ENCODE measurements at regions not wholly inside any gene's neighbourhood (a gene's known extent, or its start where the extent isn't known, plus 50 kb on each side); places are given as distances from the start of the nearest gene placed in this dataset.

DNA sequence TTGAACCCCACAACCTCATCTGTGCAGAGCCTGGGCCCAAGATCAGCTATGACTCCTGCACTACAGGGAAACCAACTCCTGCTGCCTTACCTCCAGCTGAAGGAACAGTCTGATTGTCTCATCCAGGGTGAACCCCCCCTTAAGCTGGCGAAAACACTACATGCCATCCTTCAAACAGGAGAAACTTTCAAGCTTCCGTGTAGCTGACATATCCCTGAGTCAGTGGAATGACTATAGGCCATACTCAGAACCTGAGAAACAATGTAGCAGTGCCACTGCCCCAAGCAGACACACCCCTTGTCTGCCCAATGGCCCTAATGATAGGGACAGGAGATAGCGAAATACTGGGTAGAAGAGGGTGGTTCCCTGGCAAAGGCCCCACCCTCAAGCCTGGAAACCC lies 213.6 kb upstream of the PGRMC2 start:
- H3K9me2 ChIP-seq (ENCODE audit: low read depth, low read length), result no peaks in the 10 kb centered on the region
- 0 out of 2 replicates have a peak, but pooled peaks cover 4% of the 10 kb centered on the region for H3K9me3 ChIP-seq (ENCODE audit: low read length)
- no peaks in the 10 kb centered on the region for H4K20me1 ChIP-seq (ENCODE audit: insufficient read depth, low read length)
- H3K4me2 ChIP-seq (ENCODE audit: low read length), result no peak overlapping the region
- H3F3A ChIP-seq (ENCODE audit: insufficient read depth, low read length), result no peaks in the 10 kb centered on the region
- H3K79me2 ChIP-seq (ENCODE audit: insufficient read depth, low read length), result no peaks in the 10 kb centered on the region
- no peak overlapping the region for H2AFZ ChIP-seq (ENCODE audit: low read length)
- H3K27ac ChIP-seq (ENCODE audit: low read depth, low read length, poor library complexity, severe bottlenecking), result no peak overlapping the region
- no peaks in the 10 kb centered on the region for H3K36me3 ChIP-seq (ENCODE audit: insufficient read depth, low read length)
- no peak overlapping the region for H3K9ac ChIP-seq (ENCODE audit: low read length)
- H3K4me3 ChIP-seq (ENCODE audit: low read depth, low read length, poor library complexity, severe bottlenecking), result no peak overlapping the region
- H3K27me3 ChIP-seq (ENCODE audit: insufficient read depth, low read length), result no peaks in the 10 kb centered on the region
- TF ChIP-seq EZH2 (IDR thresholded peaks at IDR 0.05; ENCODE audit: borderline replicate concordance, low read length), result no peak
- TF ChIP-seq, protein P1, sequence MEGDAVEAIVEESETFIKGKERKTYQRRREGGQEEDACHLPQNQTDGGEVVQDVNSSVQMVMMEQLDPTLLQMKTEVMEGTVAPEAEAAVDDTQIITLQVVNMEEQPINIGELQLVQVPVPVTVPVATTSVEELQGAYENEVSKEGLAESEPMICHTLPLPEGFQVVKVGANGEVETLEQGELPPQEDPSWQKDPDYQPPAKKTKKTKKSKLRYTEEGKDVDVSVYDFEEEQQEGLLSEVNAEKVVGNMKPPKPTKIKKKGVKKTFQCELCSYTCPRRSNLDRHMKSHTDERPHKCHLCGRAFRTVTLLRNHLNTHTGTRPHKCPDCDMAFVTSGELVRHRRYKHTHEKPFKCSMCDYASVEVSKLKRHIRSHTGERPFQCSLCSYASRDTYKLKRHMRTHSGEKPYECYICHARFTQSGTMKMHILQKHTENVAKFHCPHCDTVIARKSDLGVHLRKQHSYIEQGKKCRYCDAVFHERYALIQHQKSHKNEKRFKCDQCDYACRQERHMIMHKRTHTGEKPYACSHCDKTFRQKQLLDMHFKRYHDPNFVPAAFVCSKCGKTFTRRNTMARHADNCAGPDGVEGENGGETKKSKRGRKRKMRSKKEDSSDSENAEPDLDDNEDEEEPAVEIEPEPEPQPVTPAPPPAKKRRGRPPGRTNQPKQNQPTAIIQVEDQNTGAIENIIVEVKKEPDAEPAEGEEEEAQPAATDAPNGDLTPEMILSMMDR (IDR thresholded peaks at IDR 0.05; ENCODE audit: low read length), result no peak
- no peaks in the 10 kb centered on the region for H3K4me1 ChIP-seq (ENCODE audit: insufficient read depth, low read length, severe bottlenecking)

DNA sequence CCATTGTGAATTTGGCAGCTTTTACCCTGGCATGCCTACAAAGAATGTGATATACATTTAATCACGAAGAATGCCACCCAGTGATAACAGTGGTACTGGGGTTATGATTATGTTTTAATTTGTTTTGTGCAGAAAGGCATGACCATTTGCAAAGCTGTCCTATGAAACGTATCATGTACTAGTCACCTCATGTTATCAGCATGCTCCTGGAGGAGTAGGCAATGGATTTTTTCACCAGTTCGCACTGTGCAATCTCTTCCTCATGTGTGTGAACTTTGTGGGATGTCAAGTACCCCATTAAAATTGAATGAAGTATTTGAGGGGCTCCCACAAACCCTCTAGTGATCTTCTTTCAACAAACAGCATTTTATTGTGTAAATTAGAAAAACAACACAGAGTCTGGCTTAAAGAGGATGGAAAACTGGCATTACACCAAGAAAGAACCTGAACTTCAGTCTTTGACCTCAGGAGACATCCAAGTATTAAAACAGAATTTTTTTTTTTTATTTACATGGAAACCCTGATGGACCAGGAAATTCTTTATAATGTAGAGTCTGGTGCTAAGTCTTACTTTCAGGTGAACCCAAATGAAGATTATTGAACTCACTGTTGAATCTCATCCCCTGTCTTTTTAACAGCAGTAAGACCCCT lies 200.6 kb upstream of the PGRMC2 start:
- Histone ChIP-seq H3K36me3 (ENCODE audit: insufficient read depth, low read length) (no peaks in the 10 kb centered on the region), H3F3A (ENCODE audit: insufficient read depth, low read length) (no peaks in the 10 kb centered on the region), H3K9ac (ENCODE audit: low read length) (no peak overlapping the region), H3K27ac (ENCODE audit: low read depth, low read length, poor library complexity, severe bottlenecking) (no peak overlapping the region), H3K9me2 (ENCODE audit: low read depth, low read length) (no peaks in the 10 kb centered on the region), H3K79me2 (ENCODE audit: insufficient read depth, low read length) (no peaks in the 10 kb centered on the region), H2AFZ (ENCODE audit: low read length) (no peak overlapping the region), H4K20me1 (ENCODE audit: insufficient read depth, low read length) (no peaks in the 10 kb centered on the region), H3K9me3 (ENCODE audit: low read length) (no peaks in the 10 kb centered on the region), H3K4me3 (ENCODE audit: low read depth, low read length, poor library complexity, severe bottlenecking) (no peak overlapping the region), H3K4me2 (ENCODE audit: low read length) (no peak overlapping the region), H3K27me3 (ENCODE audit: insufficient read depth, low read length) (no peaks in the 10 kb centered on the region), H3K4me1 (ENCODE audit: insufficient read depth, low read length, severe bottlenecking) (no peaks in the 10 kb centered on the region)
- TF ChIP-seq, protein P1 (IDR thresholded peaks at IDR 0.05; ENCODE audit: low read length), result no peak
- no peak for TF ChIP-seq EZH2 (IDR thresholded peaks at IDR 0.05; ENCODE audit: borderline replicate concordance, low read length)

DNA sequence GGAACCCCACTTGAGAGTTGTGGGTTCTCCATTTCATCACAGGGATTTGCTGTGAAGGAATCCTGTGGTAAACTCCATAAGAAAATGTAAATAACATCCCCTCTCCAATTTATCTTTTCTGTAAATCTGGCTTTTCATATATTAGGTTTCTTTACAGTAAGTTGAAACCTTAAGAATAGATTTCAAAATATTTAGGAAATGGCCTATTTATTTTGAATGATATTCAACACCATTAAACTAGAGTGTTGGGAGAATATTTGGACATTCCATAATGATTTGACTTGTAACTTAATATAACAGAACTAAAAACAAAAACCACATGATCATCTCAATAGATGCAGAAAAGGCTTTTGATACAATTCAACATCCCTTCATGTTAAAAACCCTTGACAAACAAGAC lies 197.3 kb upstream of the PGRMC2 start:
- H3F3A ChIP-seq (ENCODE audit: insufficient read depth, low read length), result no peaks in the 10 kb centered on the region
- H3K79me2 ChIP-seq (ENCODE audit: insufficient read depth, low read length), result no peaks in the 10 kb centered on the region
- H3K9me2 ChIP-seq (ENCODE audit: low read depth, low read length), result no peaks in the 10 kb centered on the region
- H4K20me1 ChIP-seq (ENCODE audit: insufficient read depth, low read length), result no peaks in the 10 kb centered on the region
- no peaks in the 10 kb centered on the region for H3K9me3 ChIP-seq (ENCODE audit: low read length)
- H3K4me2 ChIP-seq (ENCODE audit: low read length), result no peak overlapping the region
- no peaks in the 10 kb centered on the region for H3K4me1 ChIP-seq (ENCODE audit: insufficient read depth, low read length, severe bottlenecking)
- H3K36me3 ChIP-seq (ENCODE audit: insufficient read depth, low read length), result no peaks in the 10 kb centered on the region
- no peak overlapping the region for H3K9ac ChIP-seq (ENCODE audit: low read length)
- no peak overlapping the region for H3K4me3 ChIP-seq (ENCODE audit: low read depth, low read length, poor library complexity, severe bottlenecking)
- H2AFZ ChIP-seq (ENCODE audit: low read length), result no peak overlapping the region
- no peak overlapping the region for H3K27ac ChIP-seq (ENCODE audit: low read depth, low read length, poor library complexity, severe bottlenecking)
- H3K27me3 ChIP-seq (ENCODE audit: insufficient read depth, low read length), result no peaks in the 10 kb centered on the region
- TF ChIP-seq, protein P1 (IDR thresholded peaks at IDR 0.05; ENCODE audit: low read length), result no peak
- no peak for TF ChIP-seq EZH2 (IDR thresholded peaks at IDR 0.05; ENCODE audit: borderline replicate concordance, low read length)
